K562 (cell line): ENCODE measurements at regions not wholly inside any gene's neighbourhood (a gene's known extent, or its start where the extent isn't known, plus 50 kb on each side); places are given as distances from the start of the nearest gene placed in this dataset.
A peak's percentile ranks its signal among the peaks of the same experiment; 100 is the strongest.

Experiments
- ATAC-seq: fragments of 200-7000 bp; cut with Tn5 transposase; 3 replicates; pipeline ENCODE4 v1.9.1; 2020; ENCODE audit warnings: moderate library complexity
- BruUV-seq: library from RNA; stranded (reverse); fragments of 400-500 nt; replicated peaks from 2 replicates; lab custom pipeline; 2021; lab: Mats Ljungman, UMichigan
- CTCF ChIA-PET: fragments of 300-600 bp; formaldehyde crosslinking; extraction: SDS; loops from one replicate; lab custom pipeline; 2021; ENCODE audit warnings: low intra/inter-chr PET ratio; lab: Yijun Ruan, JAX
- POLR2A ChIA-PET: fragments of 300-600, 350-650 bp; sonication (Branson Sonifier 250); formaldehyde crosslinking; extraction: SDS; loops from one replicate; lab custom pipeline; 2021; ENCODE audit warnings: antibody characterized with exemption, inconsistent platforms; lab: Yijun Ruan, JAX
- DNase-seq, 4 experiments: peaks; one replicate each; pipeline versions ENCODE4 v3.0.0 to v3.0.0-alpha.2; 2011 to 2018; ENCODE audit warnings: low spot score in 3 of 4, mixed read lengths in 3 of 4; ENCODE audit errors: extremely low read depth in 1 of 4
- FAIRE-seq: peaks from 2 replicates; lab custom pipeline; 2011; peaks lifted over from hg19 to GRCh38; lab: Jason Lieb, UNC
- H2AFZ ChIP-seq: 2 replicates; pipeline ENCODE4 v1.6.0; 2011; ENCODE audit warnings: low read depth, low read length, control low read depth, inconsistent platforms
- H3K27ac ChIP-seq: fragments of 200-600 bp; 3 replicates; pipeline ENCODE4 v1.8.0; 2011; ENCODE audit warnings: low read depth, mild to moderate bottlenecking, control low read depth, inconsistent platforms, low read length, moderate library complexity, mixed read lengths; ENCODE audit errors: extremely low read depth
- H3K27me3 ChIP-seq, 2 experiments: fragments of 300-600 bp in 1 of 2; 2 replicates in 1 of 2; 3 replicates in 1 of 2; pipeline versions ENCODE4 v1.6.0 to v1.8.0; 2011; ENCODE audit warnings: inconsistent platforms in 2 of 2, low read length in 2 of 2, mild to moderate bottlenecking in 1 of 2, mixed read lengths in 1 of 2, moderate library complexity in 1 of 2; ENCODE audit not compliant: control insufficient read depth in 2 of 2, insufficient read depth in 2 of 2
- H3K36me3 ChIP-seq: fragments of 300-600 bp; 3 replicates; pipeline ENCODE4 v1.8.0; 2011; ENCODE audit warnings: mild to moderate bottlenecking, low read length, inconsistent platforms; ENCODE audit not compliant: control insufficient read depth, insufficient read depth
- H3K4me1 ChIP-seq, 2 experiments: fragments of 200-600 bp in 1 of 2; replicated peaks in 1 of 2; 2 replicates in 1 of 2; 3 replicates in 1 of 2; pipeline versions ENCODE4 v1.5.1 to v1.8.0; 2011; ENCODE audit warnings: inconsistent platforms in 2 of 2, low read length in 2 of 2, mild to moderate bottlenecking in 1 of 2, mixed read lengths in 1 of 2, moderate library complexity in 1 of 2; ENCODE audit not compliant: control insufficient read depth in 2 of 2, insufficient read depth in 2 of 2
- H3K4me2 ChIP-seq: 2 replicates; pipeline ENCODE4 v1.6.1; 2011; ENCODE audit warnings: low read length, control low read depth, inconsistent platforms, mixed read lengths; ENCODE audit not compliant: insufficient read depth
- H3K4me3 ChIP-seq: fragments of 200-600 bp; sonication (generic), shearing (Covaris generic); 2 replicates; pipeline ENCODE4 v1.5.1; 2016; ENCODE audit warnings: control low read depth, inconsistent platforms
- H3K79me2 ChIP-seq: fragments of 200-600 bp; 3 replicates; pipeline ENCODE4 v1.8.0; 2011; ENCODE audit warnings: low read length, inconsistent platforms; ENCODE audit not compliant: control insufficient read depth, insufficient read depth
- H3K9ac ChIP-seq, 2 experiments: 2 replicates each; pipeline versions ENCODE4 v1.6.0 to v1.6.1; 2011; ENCODE audit warnings: low read depth in 2 of 2, low read length in 2 of 2, control low read depth in 1 of 2, inconsistent platforms in 1 of 2, mild to moderate bottlenecking in 1 of 2, mixed read lengths in 1 of 2; ENCODE audit not compliant: insufficient read depth in 1 of 2
- H3K9me1 ChIP-seq: one replicate; pipeline ENCODE4 v1.6.0; 2011; ENCODE audit warnings: inconsistent platforms, mild to moderate bottlenecking, low read length, moderate library complexity; ENCODE audit not compliant: control insufficient read depth, insufficient read depth
- H3K9me3 ChIP-seq: replicated peaks from 2 replicates; pipeline ENCODE4 v1.5.1; 2011; ENCODE audit warnings: low read depth, low read length, inconsistent platforms; ENCODE audit not compliant: control insufficient read depth, insufficient read depth
- H4K20me1 ChIP-seq: replicated peaks from 2 replicates; pipeline ENCODE4 v1.6.1; 2011; ENCODE audit warnings: low read length, inconsistent platforms, mixed read lengths; ENCODE audit not compliant: control insufficient read depth, insufficient read depth
- BCOR ChIP-seq: fragments of 450-650 bp; IDR thresholded peaks from 2 replicates; pipeline ENCODE4 v1.6.1; 2016
- BRD9 ChIP-seq: fragments of 450-650 bp; IDR thresholded peaks from 2 replicates; pipeline ENCODE4 v1.6.1; 2018; ENCODE audit warnings: low read depth; ENCODE audit not compliant: partially characterized antibody
- CREBBP ChIP-seq: IDR thresholded peaks from one replicate; pipeline ENCODE4 v1.6.1; 2012; ENCODE audit warnings: low read depth, mild to moderate bottlenecking, control low read depth, inconsistent platforms, low read length
- ESRRB ChIP-seq: fragments of 250-450 bp; sonication (Bioruptor Pico); IDR thresholded peaks from 2 replicates; pipeline ENCODE4 v1.5.0; 2020; ENCODE audit warnings: mild to moderate bottlenecking, moderate library complexity, borderline replicate concordance
- FOXK1 ChIP-seq: sonication (generic); formaldehyde crosslinking; IDR thresholded peaks from 2 replicates; pipeline ENCODE4 v1.8.0; 2022; ENCODE audit warnings: missing genetic modification reagents, mild to moderate bottlenecking, borderline replicate concordance
- FOXP1 ChIP-seq: sonication (generic); formaldehyde crosslinking; IDR thresholded peaks from 2 replicates; pipeline ENCODE4 v1.8.0; 2022; ENCODE audit warnings: mild to moderate bottlenecking, missing genetic modification reagents
- HINFP ChIP-seq: fragments of 450-650 bp; conservative IDR thresholded peaks from 2 replicates; pipeline ENCODE4 v1.6.1; 2016; ENCODE audit warnings: missing genetic modification characterization, low read depth, mild to moderate bottlenecking, control low read depth, missing compliant biosample characterization
- KLF10 ChIP-seq: fragments of 250-450 bp; sonication (Bioruptor Pico); IDR thresholded peaks from 2 replicates; pipeline ENCODE4 v1.6.1; 2021; ENCODE audit warnings: matching md5 sums
- MLLT1 ChIP-seq, 2 experiments: fragments of 450-650 bp; IDR thresholded peaks; 2 replicates each; pipeline ENCODE4 v1.6.1; 2016
- NCOR1 ChIP-seq: fragments of 450-650 bp; IDR thresholded peaks from 2 replicates; pipeline ENCODE4 v1.6.1; 2016; ENCODE audit warnings: mild to moderate bottlenecking, moderate library complexity
- PCBP1 ChIP-seq: fragments of 200-400 bp; formaldehyde crosslinking; IDR thresholded peaks from 2 replicates; pipeline ENCODE4 v1.6.1; 2018; ENCODE audit warnings: mild to moderate bottlenecking, low read depth, low read length; ENCODE audit not compliant: poor library complexity, severe bottlenecking
- PHTF2 ChIP-seq: fragments of 250-450 bp; sonication (Bioruptor Pico); IDR thresholded peaks from 2 replicates; pipeline ENCODE4 v1.5.0; 2021; ENCODE audit warnings: mild to moderate bottlenecking
- PRPF4 ChIP-seq: fragments of 200-400 bp; formaldehyde crosslinking; IDR thresholded peaks from one replicate; pipeline ENCODE4 v1.6.1; 2017; ENCODE audit warnings: low read length, low read depth, mild to moderate bottlenecking; ENCODE audit not compliant: insufficient read depth, poor library complexity, severe bottlenecking
- TEAD2 ChIP-seq: fragments of 450-650 bp; IDR thresholded peaks from 2 replicates; pipeline ENCODE4 v1.6.1; 2016; ENCODE audit warnings: missing genetic modification characterization, control low read depth, missing compliant biosample characterization
- ZNF217 ChIP-seq: sonication (generic); formaldehyde crosslinking; IDR thresholded peaks from 2 replicates; pipeline ENCODE4 v1.8.0; 2022; ENCODE audit warnings: mild to moderate bottlenecking, missing genetic modification reagents
- ZNF253 ChIP-seq: fragments of 250-450 bp; sonication (Bioruptor Pico); conservative IDR thresholded peaks from 2 replicates; pipeline ENCODE4 v1.6.1; 2021; ENCODE audit warnings: mild to moderate bottlenecking
- ZNF436 ChIP-seq: fragments of 250-450, 450-650 bp; sonication (Bioruptor Pico); formaldehyde crosslinking; IDR thresholded peaks from 2 replicates; pipeline ENCODE4 v1.7.0; 2020; ENCODE audit warnings: mild to moderate bottlenecking
- ZNF79 ChIP-seq: fragments of 250-450 bp; sonication (Bioruptor Pico); IDR thresholded peaks from 2 replicates; pipeline ENCODE4 v1.4.0; 2020; ENCODE audit warnings: low read depth, mild to moderate bottlenecking, moderate library complexity
- WGBS: fragments of 100-300 bp; shearing (Covaris generic); methylation state at CpG from one replicate; pipeline ENCODE4 v1.1.6; 2016; ENCODE audit warnings: low coverage, mixed read lengths; ENCODE audit not compliant: insufficient coverage; ENCODE audit errors: missing lambda C conversion rate; 5-methylcytosine and 5-hydroxymethylcytosine counted together
- in situ Hi-C: fragments of 300-500 bp; cut with MboI; formaldehyde crosslinking; loops from 4 replicates; pipeline ENCODE4 v1.15.0; 2018; ENCODE audit warnings: inconsistent platforms, mixed read lengths
- intact Hi-C: fragments of 100-400 bp; cut with micrococcal nuclease; formaldehyde crosslinking; loops from 2 replicates; pipeline ENCODE4 v1.14.2; 2022
- TF ChIP-seq, protein P1 (sequence below), 3 experiments: fragments of 200-800 bp in 1 of 3; fragments of 250-450 bp in 1 of 3; fragments of 450-650 bp in 1 of 3; sonication (Bioruptor Pico) in 1 of 3; sonication (Bioruptor generic) in 1 of 3; formaldehyde crosslinking in 1 of 3; IDR thresholded peaks; 2 replicates each; pipeline versions ENCODE4 v1.6.1 to v1.8.0; 2016 to 2022; ENCODE audit warnings: mild to moderate bottlenecking in 2 of 3, missing genetic modification characterization in 2 of 3, missing compliant biosample characterization in 1 of 3, moderate library complexity in 1 of 3

DNA sequence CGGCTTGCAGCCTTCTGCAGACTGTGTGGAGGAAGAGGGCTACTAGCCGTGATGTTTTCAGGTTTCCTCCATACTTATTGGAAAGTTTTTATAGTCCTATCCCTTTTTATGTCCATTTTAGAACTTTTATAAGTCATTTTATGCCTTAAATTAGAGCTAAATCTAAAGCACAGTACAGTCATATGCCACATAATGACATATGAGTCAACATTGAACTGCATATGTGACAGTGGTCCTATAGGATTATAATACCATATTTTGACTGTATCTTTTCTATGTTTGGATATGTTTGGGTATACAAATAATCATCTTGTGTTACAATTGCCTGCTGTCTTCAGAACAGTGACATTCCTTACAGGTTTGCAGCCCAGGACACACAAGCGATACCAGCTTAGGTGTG lies 200.2 kb downstream of the SPRY1 start:
- Histone ChIP-seq H3K36me3 (no peaks in the 10 kb centered on the region), H3K79me2 (no peaks in the 10 kb centered on the region), H3K4me1 (peaks cover 0 to 27% of the 10 kb centered on the region in 2 experiments; a peak in 3 of 5 replicates), H3K27ac (no peak overlapping the region), H4K20me1 (no peaks in the 10 kb centered on the region), H3K9me1 (no peaks in the 10 kb centered on the region), H3K9ac (no peak overlapping the region), H3K9me3 (no peaks in the 10 kb centered on the region), H3K4me3 (no peak overlapping the region), H2AFZ (no peak overlapping the region; the same call in 1 of the 2 replicates), H3K4me2 (no peak overlapping the region), H3K27me3 (no peaks in the 10 kb centered on the region)
- BruUV-seq, result no TSS peak
- intact Hi-C loops (no loop called here), in situ Hi-C loops (no loop called here)
- WGBS, result 20% methylated on average over 3 of the region's 3 CpGs
- CTCF ChIA-PET, result no interaction called here
- no peak for DNase-seq
- peak; percentile 23 for FAIRE-seq
- no peak for ATAC-seq
- POLR2A ChIA-PET, result no interaction called here
- TF ChIP-seq ZNF79, result no peak
- TF ChIP-seq ZNF217, result no peak
- TF ChIP-seq ESRRB (CRISPR knock-in tag), result no peak
- TF ChIP-seq ZNF436 (CRISPR knock-in tag), result no peak
- no peak for TF ChIP-seq FOXP1 (CRISPR knock-in tag)
- no peak for TF ChIP-seq NCOR1
- TF ChIP-seq BCOR, result no peak
- no peak for TF ChIP-seq MLLT1 (IDR thresholded peaks at IDR 0.05)
- TF ChIP-seq FOXK1 (CRISPR knock-in tag), result no peak
- TF ChIP-seq, protein P1, sequence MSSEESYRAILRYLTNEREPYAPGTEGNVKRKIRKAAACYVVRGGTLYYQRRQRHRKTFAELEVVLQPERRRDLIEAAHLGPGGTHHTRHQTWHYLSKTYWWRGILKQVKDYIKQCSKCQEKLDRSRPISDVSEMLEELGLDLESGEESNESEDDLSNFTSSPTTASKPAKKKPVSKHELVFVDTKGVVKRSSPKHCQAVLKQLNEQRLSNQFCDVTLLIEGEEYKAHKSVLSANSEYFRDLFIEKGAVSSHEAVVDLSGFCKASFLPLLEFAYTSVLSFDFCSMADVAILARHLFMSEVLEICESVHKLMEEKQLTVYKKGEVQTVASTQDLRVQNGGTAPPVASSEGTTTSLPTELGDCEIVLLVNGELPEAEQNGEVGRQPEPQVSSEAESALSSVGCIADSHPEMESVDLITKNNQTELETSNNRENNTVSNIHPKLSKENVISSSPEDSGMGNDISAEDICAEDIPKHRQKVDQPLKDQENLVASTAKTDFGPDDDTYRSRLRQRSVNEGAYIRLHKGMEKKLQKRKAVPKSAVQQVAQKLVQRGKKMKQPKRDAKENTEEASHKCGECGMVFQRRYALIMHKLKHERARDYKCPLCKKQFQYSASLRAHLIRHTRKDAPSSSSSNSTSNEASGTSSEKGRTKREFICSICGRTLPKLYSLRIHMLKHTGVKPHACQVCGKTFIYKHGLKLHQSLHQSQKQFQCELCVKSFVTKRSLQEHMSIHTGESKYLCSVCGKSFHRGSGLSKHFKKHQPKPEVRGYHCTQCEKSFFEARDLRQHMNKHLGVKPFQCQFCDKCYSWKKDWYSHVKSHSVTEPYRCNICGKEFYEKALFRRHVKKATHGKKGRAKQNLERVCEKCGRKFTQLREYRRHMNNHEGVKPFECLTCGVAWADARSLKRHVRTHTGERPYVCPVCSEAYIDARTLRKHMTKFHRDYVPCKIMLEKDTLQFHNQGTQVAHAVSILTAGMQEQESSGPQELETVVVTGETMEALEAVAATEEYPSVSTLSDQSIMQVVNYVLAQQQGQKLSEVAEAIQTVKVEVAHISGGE (CRISPR knock-in tag; IDR thresholded peaks at IDR 0.05), result no peak
- no peak for TF ChIP-seq CREBBP
- TF ChIP-seq ZNF253 (CRISPR knock-in tag), result no peak
- TF ChIP-seq PHTF2, result no peak
- no peak for TF ChIP-seq PCBP1
- no peak for TF ChIP-seq HINFP (tag)
- TF ChIP-seq TEAD2 (tag), result no peak
- no peak for TF ChIP-seq PRPF4
- no peak for TF ChIP-seq BRD9
- TF ChIP-seq KLF10 (CRISPR knock-in tag), result no peak
